Mesendoderm (in vitro differentiated cells): ENCODE measurements at regions not wholly inside any gene's neighbourhood (a gene's known extent, or its start where the extent isn't known, plus 50 kb on each side); places are given as distances from the start of the nearest gene placed in this dataset.

ENCODE experiments used
- DNase-seq: peaks from one replicate; pipeline ENCODE4 v3.0.0; 2013
- H2AK5ac ChIP-seq: 2 replicates; pipeline ENCODE4 v1.6.1; 2013; ENCODE audit warnings: low read length, inconsistent platforms
- H2BK120ac ChIP-seq: 2 replicates; pipeline ENCODE4 v1.6.1; 2013; ENCODE audit warnings: low read depth, mild to moderate bottlenecking, low read length, moderate library complexity, mixed read lengths
- H2BK15ac ChIP-seq: replicated peaks from 2 replicates; pipeline ENCODE4 v1.6.1; 2013; ENCODE audit warnings: low read depth, mild to moderate bottlenecking, moderate library complexity
- H2BK5ac ChIP-seq: 2 replicates; pipeline ENCODE4 v1.6.1; 2013; ENCODE audit warnings: low read length, inconsistent platforms
- H3K18ac ChIP-seq: 2 replicates; pipeline ENCODE4 v1.6.1; 2013; ENCODE audit warnings: mild to moderate bottlenecking, low read length, mixed read lengths
- H3K23ac ChIP-seq: one replicate; pipeline ENCODE4 v1.6.1; 2013; ENCODE audit warnings: low read length
- H3K27ac ChIP-seq: 2 replicates; pipeline ENCODE4 v1.5.1; 2013; ENCODE audit warnings: low read depth, mild to moderate bottlenecking, inconsistent platforms, low read length, moderate library complexity
- H3K27me3 ChIP-seq: 2 replicates; pipeline ENCODE4 v1.6.1; 2013; ENCODE audit warnings: low read length, control low read depth, mild to moderate bottlenecking, inconsistent platforms; ENCODE audit not compliant: insufficient read depth, poor library complexity
- H3K36me3 ChIP-seq: 2 replicates; pipeline ENCODE4 v1.6.1; 2013; ENCODE audit warnings: low read length, inconsistent platforms; ENCODE audit not compliant: control insufficient read depth, insufficient read depth
- H3K4ac ChIP-seq: one replicate; pipeline ENCODE4 v1.6.1; 2013; ENCODE audit warnings: low read depth, mild to moderate bottlenecking, low read length, moderate library complexity
- H3K4me1 ChIP-seq: 2 replicates; pipeline ENCODE4 v1.6.1; 2013; ENCODE audit warnings: low read depth, low read length, inconsistent platforms; ENCODE audit not compliant: control insufficient read depth
- H3K4me2 ChIP-seq: 2 replicates; pipeline ENCODE4 v1.6.1; 2013; ENCODE audit warnings: low read length
- H3K4me3 ChIP-seq: 2 replicates; pipeline ENCODE4 v1.5.1; 2013; ENCODE audit warnings: mild to moderate bottlenecking, low read length
- H3K56ac ChIP-seq: one replicate; pipeline ENCODE4 v1.6.1; 2013; ENCODE audit warnings: low read length
- H3K79me1 ChIP-seq: 2 replicates; pipeline ENCODE4 v1.6.1; 2013; ENCODE audit warnings: low read length, inconsistent platforms
- H3K79me2 ChIP-seq: 2 replicates; pipeline ENCODE4 v1.6.1; 2013; ENCODE audit warnings: mild to moderate bottlenecking, low read length; ENCODE audit not compliant: control insufficient read depth, insufficient read depth
- H3K9ac ChIP-seq: 2 replicates; pipeline ENCODE4 v1.6.1; 2013; ENCODE audit warnings: low read length, inconsistent platforms
- H4K5ac ChIP-seq: one replicate; pipeline ENCODE4 v1.6.1; 2013; ENCODE audit warnings: low read length
- H4K8ac ChIP-seq: one replicate; pipeline ENCODE4 v1.6.1; 2013; ENCODE audit warnings: low read depth, mild to moderate bottlenecking, control low read depth, low read length, moderate library complexity
- whole genome bisulfite sequencing: extraction: QIAGEN DNeasy Blood & Tissue Kit; methylation state at CpG from one replicate; pipeline ENCODE4 v1.1.7; 2013; ENCODE audit warnings: low lambda C conversion rate, missing lambda C conversion rate; ENCODE audit not compliant: insufficient coverage; ENCODE audit errors: extremely low coverage; 5-methylcytosine and 5-hydroxymethylcytosine counted together

DNA sequence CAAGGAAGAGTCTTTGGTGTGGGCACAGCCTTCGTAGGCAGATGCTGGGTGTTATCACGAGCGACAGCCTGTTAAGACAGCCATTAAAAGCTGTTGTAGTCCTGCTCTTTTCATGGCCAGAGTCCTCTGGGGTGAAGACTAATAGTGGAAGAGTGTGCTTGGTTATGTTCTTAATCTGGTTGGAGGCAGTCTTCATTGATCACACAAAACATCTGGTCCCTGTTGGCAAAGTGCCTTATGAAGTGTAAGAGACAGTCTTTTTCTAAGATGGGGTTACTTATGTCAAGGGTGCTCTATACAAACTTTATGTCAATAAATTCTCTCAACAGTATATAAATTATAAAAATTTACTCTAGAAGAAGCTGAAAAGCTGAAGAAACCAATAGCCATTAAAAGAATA lies 280.4 kb downstream of the CAAP1 start:
- Histone ChIP-seq H3K79me1 (no peaks in the 10 kb centered on the region), H3K36me3 (no peaks in the 10 kb centered on the region), H2BK120ac (no peak overlapping the region), H3K4me2 (no peak overlapping the region), H3K56ac (no peak overlapping the region), H2BK15ac (no peak overlapping the region), H3K4ac (no peak overlapping the region), H3K4me1 (no peaks in the 10 kb centered on the region), H4K5ac (no peak overlapping the region), H2BK5ac (no peak overlapping the region), H2AK5ac (no peak overlapping the region), H3K4me3 (no peak overlapping the region), H3K27ac (no peak overlapping the region), H3K18ac (no peak overlapping the region), H4K8ac (no peak overlapping the region), H3K27me3 (no peaks in the 10 kb centered on the region), H3K79me2 (no peaks in the 10 kb centered on the region), H3K9ac (no peak overlapping the region), H3K23ac (no peak overlapping the region)
- no CpG with 5 or more reads among the region's 3 CpGs for WGBS
- DNase-seq, result no peak

DNA sequence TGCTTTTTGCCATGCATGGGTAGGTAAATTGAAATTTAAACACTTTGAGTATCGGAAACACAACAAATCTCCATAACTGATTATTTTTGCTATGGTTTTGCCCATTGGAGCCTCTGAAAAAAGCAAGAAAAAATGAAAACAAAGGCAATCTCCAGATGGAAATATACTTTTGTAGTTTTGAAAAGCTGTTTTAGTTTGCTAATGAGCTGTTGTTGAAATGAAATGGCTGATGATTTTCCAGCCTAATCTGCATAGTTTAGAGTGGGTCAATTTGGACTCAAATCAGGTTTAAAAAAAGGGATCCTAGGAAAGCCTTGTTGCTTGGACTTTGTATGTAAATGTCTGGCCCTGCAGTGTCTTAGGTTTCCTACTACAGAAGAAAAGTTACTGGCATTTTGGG lies 285.8 kb downstream of the CAAP1 start:
- peaks cover 5% of the 10 kb centered on the region for H3K4me1 ChIP-seq
- H3K23ac ChIP-seq, result no peak overlapping the region
- H3K18ac ChIP-seq, result no peak overlapping the region
- no peaks in the 10 kb centered on the region for H3K79me1 ChIP-seq
- no peaks in the 10 kb centered on the region for H3K27me3 ChIP-seq
- H3K9ac ChIP-seq, result no peak overlapping the region
- no peaks in the 10 kb centered on the region for H3K79me2 ChIP-seq
- no peak overlapping the region for H3K4me3 ChIP-seq
- no CpG with 5 or more reads among the region's 1 CpG for WGBS
- no peak overlapping the region for H4K8ac ChIP-seq
- no peaks in the 10 kb centered on the region for H3K36me3 ChIP-seq
- H2BK120ac ChIP-seq, result no peak overlapping the region
- H2AK5ac ChIP-seq, result no peak overlapping the region
- H3K56ac ChIP-seq, result no peak overlapping the region
- no peak for DNase-seq
- H4K5ac ChIP-seq, result no peak overlapping the region
- no peak overlapping the region for H2BK15ac ChIP-seq
- no peak overlapping the region for H2BK5ac ChIP-seq
- no peak overlapping the region for H3K4ac ChIP-seq
- no peak overlapping the region for H3K4me2 ChIP-seq
- no peak overlapping the region for H3K27ac ChIP-seq

DNA sequence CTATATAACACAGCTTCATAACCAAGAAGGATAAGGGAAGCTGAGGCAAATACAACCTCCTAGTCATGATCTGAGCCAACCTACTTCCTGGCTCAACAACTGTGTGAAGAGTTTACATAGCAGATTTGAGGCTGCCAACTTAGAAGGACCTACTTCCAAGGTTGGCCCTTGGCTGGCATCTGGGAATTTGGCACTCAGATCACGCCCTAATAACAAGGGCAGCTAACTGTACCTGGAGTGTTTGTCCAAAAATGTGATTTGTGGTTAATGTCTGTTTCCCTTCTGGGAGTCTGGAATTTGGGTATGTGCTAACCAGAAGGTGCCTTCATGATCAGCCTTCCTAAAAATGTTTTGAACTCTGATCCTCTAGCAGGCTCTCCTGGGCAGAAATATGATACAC lies 287.2 kb downstream of the CAAP1 start:
- no CpG with 5 or more reads among the region's 1 CpG for whole genome bisulfite sequencing
- no peak overlapping the region for H3K56ac ChIP-seq
- H2BK120ac ChIP-seq, result no peak overlapping the region
- no peak overlapping the region for H3K4me3 ChIP-seq
- H3K9ac ChIP-seq, result no peak overlapping the region
- no peaks in the 10 kb centered on the region for H3K36me3 ChIP-seq
- H2BK15ac ChIP-seq, result no peak overlapping the region
- H3K4ac ChIP-seq, result no peak overlapping the region
- H3K79me2 ChIP-seq, result no peaks in the 10 kb centered on the region
- H3K27me3 ChIP-seq, result no peaks in the 10 kb centered on the region
- no peaks in the 10 kb centered on the region for H3K79me1 ChIP-seq
- H4K5ac ChIP-seq, result no peak overlapping the region
- no peak overlapping the region for H3K27ac ChIP-seq
- DNase-seq, result no peak
- no peak overlapping the region for H4K8ac ChIP-seq
- H3K18ac ChIP-seq, result no peak overlapping the region
- H3K4me2 ChIP-seq, result no peak overlapping the region
- no peak overlapping the region for H3K23ac ChIP-seq
- H3K4me1 ChIP-seq, result peaks cover 5% of the 10 kb centered on the region
- H2BK5ac ChIP-seq, result no peak overlapping the region
- H2AK5ac ChIP-seq, result no peak overlapping the region

DNA sequence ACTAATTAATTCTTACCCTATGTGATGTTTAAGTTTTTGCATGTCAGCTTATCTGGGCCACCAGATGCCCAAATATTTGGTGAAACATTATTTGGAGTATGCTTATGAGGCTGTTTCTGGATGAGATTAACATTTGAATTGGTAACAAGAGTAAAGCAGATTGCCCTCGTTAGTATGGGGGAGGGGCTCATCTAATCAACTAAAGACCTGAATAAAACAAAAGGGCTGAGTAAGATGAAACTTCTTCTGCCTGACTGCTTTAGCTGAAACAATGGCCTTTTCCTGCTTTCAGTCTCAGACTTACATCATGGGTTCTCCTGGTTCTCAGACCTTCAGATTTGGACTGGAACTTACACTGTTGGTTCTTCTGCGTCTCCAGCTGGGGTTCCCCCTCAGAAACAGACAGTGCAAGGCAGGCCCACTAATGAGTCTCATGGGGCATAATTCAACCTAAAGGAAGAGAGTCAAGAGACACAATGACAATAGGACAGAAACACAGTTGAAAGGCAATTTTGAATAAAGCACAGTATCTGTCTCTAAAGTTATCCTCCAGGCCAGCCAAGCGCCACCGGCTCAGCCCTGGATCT lies 288.4 kb downstream of the CAAP1 start:
- H3K27ac ChIP-seq, result no peak overlapping the region
- no peak overlapping the region for H4K8ac ChIP-seq
- H3K4me1 ChIP-seq, result peaks cover 5% of the 10 kb centered on the region
- H3K4me2 ChIP-seq, result no peak overlapping the region
- H4K5ac ChIP-seq, result no peak overlapping the region
- WGBS, result no CpG with 5 or more reads among the region's 4 CpGs
- no peaks in the 10 kb centered on the region for H3K27me3 ChIP-seq
- H3K36me3 ChIP-seq, result no peaks in the 10 kb centered on the region
- H3K4ac ChIP-seq, result no peak overlapping the region
- H2BK5ac ChIP-seq, result no peak overlapping the region
- no peak overlapping the region for H2BK120ac ChIP-seq
- H3K79me1 ChIP-seq, result no peaks in the 10 kb centered on the region
- H3K4me3 ChIP-seq, result no peak overlapping the region
- no peak overlapping the region for H3K23ac ChIP-seq
- H2AK5ac ChIP-seq, result no peak overlapping the region
- H3K18ac ChIP-seq, result no peak overlapping the region
- no peak overlapping the region for H2BK15ac ChIP-seq
- no peaks in the 10 kb centered on the region for H3K79me2 ChIP-seq
- no peak for DNase-seq
- H3K56ac ChIP-seq, result no peak overlapping the region
- H3K9ac ChIP-seq, result no peak overlapping the region

DNA sequence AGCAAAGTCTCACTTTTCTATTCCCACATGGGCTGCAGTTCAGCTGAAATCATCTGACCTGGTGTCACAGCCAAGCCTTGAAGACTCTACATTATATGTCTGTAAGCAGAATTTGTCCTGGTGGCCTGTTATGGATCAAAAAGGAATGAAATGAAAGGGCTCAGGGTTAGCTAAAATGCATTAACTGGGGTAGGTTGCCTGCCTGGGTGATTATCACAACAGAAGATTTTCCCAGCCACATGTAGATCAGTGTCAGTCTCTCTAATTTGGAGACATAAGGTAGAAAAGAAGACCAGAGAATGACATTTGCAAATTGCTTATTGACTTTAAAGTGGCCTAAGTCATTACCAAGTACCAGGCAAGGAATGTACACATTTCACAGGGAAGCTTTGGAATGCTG lies 289.0 kb downstream of the CAAP1 start:
- Histone ChIP-seq H3K4me1 (peaks cover 5% of the 10 kb centered on the region), H4K8ac (no peak overlapping the region), H3K36me3 (no peaks in the 10 kb centered on the region), H3K4me3 (no peak overlapping the region), H3K79me2 (no peaks in the 10 kb centered on the region), H3K18ac (no peak overlapping the region), H2BK5ac (no peak overlapping the region), H2BK15ac (no peak overlapping the region), H3K27me3 (no peaks in the 10 kb centered on the region), H2BK120ac (no peak overlapping the region), H3K4me2 (no peak overlapping the region), H3K9ac (no peak overlapping the region), H3K79me1 (no peaks in the 10 kb centered on the region), H3K23ac (no peak overlapping the region), H4K5ac (no peak overlapping the region), H3K27ac (no peak overlapping the region), H3K4ac (no peak overlapping the region), H2AK5ac (no peak overlapping the region), H3K56ac (no peak overlapping the region)
- DNase-seq, result no peak

DNA sequence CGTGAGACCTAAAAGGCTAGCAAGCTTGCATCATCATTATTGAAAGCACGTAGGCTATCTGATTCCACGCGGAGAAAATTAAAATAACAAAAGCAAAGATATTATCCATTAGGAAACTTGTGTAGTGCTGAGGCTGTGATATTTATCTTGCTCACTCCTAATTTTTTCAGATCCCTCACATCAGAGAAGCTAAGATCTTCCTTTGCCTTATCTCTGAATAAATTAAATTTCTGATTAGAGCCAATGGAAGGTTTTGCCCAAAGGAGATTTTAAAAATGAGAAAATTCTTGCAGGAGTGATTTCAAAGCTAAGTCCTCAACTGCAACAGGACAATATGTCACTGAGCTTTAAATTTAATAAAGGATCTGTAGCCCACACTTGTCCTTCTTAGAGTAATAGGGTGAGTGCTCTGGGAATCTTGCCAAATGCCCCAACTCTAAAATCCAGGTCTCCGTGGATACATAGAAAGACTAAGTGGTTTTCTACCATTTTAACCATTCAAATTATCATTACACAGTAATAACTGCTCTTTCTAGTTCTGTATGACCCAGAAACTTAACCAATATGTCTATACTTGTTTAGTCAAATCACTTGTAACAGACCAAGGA lies 295.0 kb downstream of the CAAP1 start:
- no peak overlapping the region for H2BK120ac ChIP-seq
- H3K18ac ChIP-seq, result no peak overlapping the region
- H3K23ac ChIP-seq, result no peak overlapping the region
- no peak overlapping the region for H3K27ac ChIP-seq
- H4K8ac ChIP-seq, result no peak overlapping the region
- no CpG with 5 or more reads among the region's 5 CpGs for WGBS
- no peaks in the 10 kb centered on the region for H3K4me1 ChIP-seq
- H2BK5ac ChIP-seq, result no peak overlapping the region
- no peak overlapping the region for H4K5ac ChIP-seq
- H3K79me2 ChIP-seq, result no peaks in the 10 kb centered on the region
- no peak overlapping the region for H2AK5ac ChIP-seq
- no peaks in the 10 kb centered on the region for H3K36me3 ChIP-seq
- H2BK15ac ChIP-seq, result no peak overlapping the region
- no peaks in the 10 kb centered on the region for H3K27me3 ChIP-seq
- no peak for DNase-seq
- no peaks in the 10 kb centered on the region for H3K79me1 ChIP-seq
- H3K4ac ChIP-seq, result no peak overlapping the region
- no peak overlapping the region for H3K4me3 ChIP-seq
- H3K9ac ChIP-seq, result no peak overlapping the region
- H3K56ac ChIP-seq, result no peak overlapping the region
- no peak overlapping the region for H3K4me2 ChIP-seq
